Panc1 (cell line): ENCODE measurements at regions not wholly inside any gene's neighbourhood (a gene's known extent, or its start where the extent isn't known, plus 50 kb on each side); places are given as distances from the start of the nearest gene placed in this dataset.

Source experiments
- ATAC-seq: fragments of 200-7000 bp; cut with Tn5 transposase; 2 replicates; pipeline ENCODE4 v1.9.1; 2020; ENCODE audit warnings: mild to moderate bottlenecking, moderate library complexity
- BruUV-seq: library from RNA; stranded (reverse); fragments of 400-500 nt; replicated peaks from 2 replicates; lab custom pipeline; 2021; lab: Mats Ljungman, UMichigan
- CTCF ChIA-PET: fragments of 300-600 bp; sonication (Branson Sonifier 250); formaldehyde crosslinking; loops from one replicate; lab custom pipeline; 2022; ENCODE audit warnings: antibody characterized with exemption; lab: Charles Lee
- POLR2A ChIA-PET: fragments of 300-600 bp; sonication (Branson Sonifier 250); formaldehyde crosslinking; loops from one replicate; lab custom pipeline; 2022; ENCODE audit warnings: antibody characterized with exemption; lab: Charles Lee
- DNase-seq: peaks from one replicate; pipeline ENCODE4 v3.0.0-alpha.2; 2010; ENCODE audit warnings: low read depth, low spot score
- H3K27ac ChIP-seq: 2 replicates; pipeline ENCODE4 v1.5.1; 2011; ENCODE audit warnings: mild to moderate bottlenecking, low read length, inconsistent platforms
- H3K27me3 ChIP-seq: fragments of 200-500 bp; sonication (Bioruptor generic); 2 replicates; pipeline ENCODE4 v1.6.0; 2014; ENCODE audit warnings: low read length, inconsistent platforms; ENCODE audit not compliant: control insufficient read depth, insufficient read depth
- H3K36me3 ChIP-seq: fragments of 200-500 bp; sonication (Bioruptor generic); 2 replicates; pipeline ENCODE4 v1.5.1; 2014; ENCODE audit warnings: inconsistent platforms, mild to moderate bottlenecking, low read length, moderate library complexity; ENCODE audit not compliant: control insufficient read depth, insufficient read depth
- H3K4me1 ChIP-seq: 2 replicates; pipeline ENCODE4 v1.5.1; 2011; ENCODE audit warnings: inconsistent platforms, mild to moderate bottlenecking, low read length, moderate library complexity; ENCODE audit not compliant: control insufficient read depth, insufficient read depth
- H3K4me3 ChIP-seq, 2 experiments: 2 replicates each; pipeline ENCODE4 v1.5.1; 2011 to 2012; ENCODE audit warnings: low read depth in 2 of 2, low read length in 2 of 2, mild to moderate bottlenecking in 2 of 2, inconsistent platforms in 1 of 2, moderate library complexity in 1 of 2
- H3K9me3 ChIP-seq: fragments of 200-500 bp; sonication (Bioruptor generic); 2 replicates; pipeline ENCODE4 v1.5.1; 2014; ENCODE audit warnings: low read depth, mild to moderate bottlenecking, inconsistent platforms, low read length, moderate library complexity; ENCODE audit not compliant: control insufficient read depth, insufficient read depth
- CTCF ChIP-seq: fragments of 450-650 bp; IDR thresholded peaks from 2 replicates; pipeline ENCODE4 v1.5.1; 2017; ENCODE audit warnings: mild to moderate bottlenecking
- POLR2AphosphoS5 ChIP-seq: IDR thresholded peaks from 2 replicates; pipeline ENCODE4 v1.6.1; 2012; ENCODE audit warnings: mild to moderate bottlenecking, low read depth, low read length, moderate library complexity
- REST ChIP-seq, 2 experiments: IDR thresholded peaks; 2 replicates each; pipeline ENCODE4 v1.6.1; 2011 to 2012; ENCODE audit warnings: low read depth in 2 of 2, control low read depth in 1 of 2, low read length in 1 of 2, mild to moderate bottlenecking in 1 of 2, moderate library complexity in 1 of 2; ENCODE audit not compliant: insufficient read depth in 1 of 2
- SIN3A ChIP-seq: IDR thresholded peaks from 2 replicates; pipeline ENCODE4 v1.6.1; 2012; ENCODE audit warnings: low read depth, mild to moderate bottlenecking, low read length, moderate library complexity, borderline replicate concordance; ENCODE audit not compliant: insufficient read depth
- TCF7L2 ChIP-seq: IDR thresholded peaks from 2 replicates; pipeline ENCODE4 v1.6.1; 2011; ENCODE audit warnings: mild to moderate bottlenecking, low read depth, low read length, inconsistent platforms
- in situ Hi-C: cut with HindIII; loops from 2 replicates; pipeline ENCODE4 v1.10.0; 2016; ENCODE audit warnings: low sequenced_read_pairs, low pct_unique_long_range_greater_than_20kb
- intact Hi-C: fragments of 100-400 bp; cut with micrococcal nuclease; formaldehyde crosslinking; loops from one replicate; pipeline ENCODE4 v1.10.0; 2022; ENCODE audit not compliant: unreplicated experiment

GRCh38 chr10:111146025-111146640, 69.3 kb downstream of the ADRA2A start:
- DNase-seq (no peak), ATAC-seq (no peak)
- CTCF ChIA-PET, result no interaction called here
- no peaks in the 10 kb centered on the region for H3K4me1 ChIP-seq
- TF ChIP-seq REST (IDR thresholded peaks at IDR 0.05; ENCODE audit: insufficient read depth in 1 of 2, low read depth in 2 of 2, low read length in 1 of 2), result no peak
- no peak for TF ChIP-seq TCF7L2
- TF ChIP-seq SIN3A, result no peak
- no peak for TF ChIP-seq POLR2AphosphoS5
- TF ChIP-seq CTCF, result no peak
- in situ Hi-C loops, result no loop called here
- H3K27ac ChIP-seq, result no peak overlapping the region
- H3K9me3 ChIP-seq, result no peaks in the 10 kb centered on the region
- H3K27me3 ChIP-seq, result 0 out of 2 replicates have a peak, but pooled peaks cover 1% of the 10 kb centered on the region
- no peaks in the 10 kb centered on the region for H3K36me3 ChIP-seq
- intact Hi-C loops, result no loop called here
- BruUV-seq, result no TSS peak
- POLR2A ChIA-PET, result no interaction called here
- H3K4me3 ChIP-seq, result no peak overlapping the region

GRCh38 chr10:111148025-111148424, 71.2 kb downstream of the ADRA2A start:
- in situ Hi-C loops, result no loop called here
- Histone ChIP-seq H3K27ac (no peak overlapping the region), H3K9me3 (no peaks in the 10 kb centered on the region), H3K4me1 (no peaks in the 10 kb centered on the region), H3K27me3 (no peaks in the 10 kb centered on the region), H3K4me3 (no peak overlapping the region), H3K36me3 (no peaks in the 10 kb centered on the region)
- BruUV-seq, result no TSS peak
- DNase-seq (no peak), ATAC-seq (no peak)
- ChIA-PET CTCF (no interaction called here), POLR2A (no interaction called here)
- TF ChIP-seq POLR2AphosphoS5 (no peak), REST (IDR thresholded peaks at IDR 0.05; ENCODE audit: insufficient read depth in 1 of 2, low read depth in 2 of 2, low read length in 1 of 2) (no peak), SIN3A (no peak), CTCF (no peak), TCF7L2 (no peak)
- intact Hi-C loops, result no loop called here
